Loucy (cell line): ENCODE measurements at regions not wholly inside any gene's neighbourhood (a gene's known extent, or its start where the extent isn't known, plus 50 kb on each side); places are given as distances from the start of the nearest gene placed in this dataset.

ENCODE experiments used
- H2AFZ ChIP-seq: fragments of 200-600 bp; sonication (generic); 2 replicates; pipeline ENCODE4 v1.6.0; 2016; ENCODE audit warnings: antibody characterized with exemption, mild to moderate bottlenecking, low read length, moderate library complexity
- H3F3A ChIP-seq: fragments of 200-600 bp; 2 replicates; pipeline ENCODE4 v1.6.0; 2016; ENCODE audit warnings: antibody characterized with exemption, low read depth, mild to moderate bottlenecking
- H3K27me3 ChIP-seq: fragments of 200-600 bp; sonication (generic); 2 replicates; pipeline ENCODE4 v1.6.1; 2014; ENCODE audit warnings: low read length, mild to moderate bottlenecking; ENCODE audit not compliant: insufficient read depth, poor library complexity, severe bottlenecking
- H3K36me3 ChIP-seq: fragments of 200-600 bp; sonication (generic); 2 replicates; pipeline ENCODE4 v1.6.1; 2016; ENCODE audit warnings: low read length; ENCODE audit not compliant: insufficient read depth
- H3K4me1 ChIP-seq: fragments of 200-600 bp; sonication (generic); 2 replicates; pipeline ENCODE4 v1.5.1; 2014; ENCODE audit warnings: low read length, mild to moderate bottlenecking; ENCODE audit not compliant: insufficient read depth, poor library complexity, severe bottlenecking
- H3K4me2 ChIP-seq: fragments of 200-600 bp; sonication (generic); 2 replicates; pipeline ENCODE4 v1.6.0; 2014; ENCODE audit warnings: antibody characterized with exemption, low read length, low read depth, mild to moderate bottlenecking; ENCODE audit not compliant: poor library complexity, severe bottlenecking
- H3K4me3 ChIP-seq: fragments of 200-600 bp; sonication (generic); 2 replicates; pipeline ENCODE4 v1.5.1; 2014; ENCODE audit warnings: low read length, mild to moderate bottlenecking, mixed read lengths; ENCODE audit not compliant: poor library complexity, severe bottlenecking
- H3K79me2 ChIP-seq: fragments of 200-600 bp; sonication (generic); 2 replicates; pipeline ENCODE4 v1.6.1; 2014; ENCODE audit warnings: low read length; ENCODE audit not compliant: insufficient read depth
- H3K9ac ChIP-seq: fragments of 200-600 bp; sonication (generic); 2 replicates; pipeline ENCODE4 v1.6.0; 2014; ENCODE audit warnings: mild to moderate bottlenecking, low read depth, low read length, moderate library complexity; ENCODE audit not compliant: poor library complexity, severe bottlenecking
- H3K9me2 ChIP-seq: fragments of 200-600 bp; sonication (generic); replicated peaks from 2 replicates; pipeline ENCODE4 v1.6.1; 2016; ENCODE audit warnings: low read depth, low read length, mixed read lengths
- H3K9me3 ChIP-seq: fragments of 200-600 bp; sonication (generic); 2 replicates; pipeline ENCODE4 v1.6.1; 2014; ENCODE audit warnings: mild to moderate bottlenecking, antibody characterized with exemption, low read length, low read depth; ENCODE audit not compliant: insufficient read depth
- H4K20me1 ChIP-seq: fragments of 200-600 bp; sonication (generic); 2 replicates; pipeline ENCODE4 v1.6.0; 2014; ENCODE audit warnings: antibody characterized with exemption, low read length, mild to moderate bottlenecking; ENCODE audit not compliant: insufficient read depth, poor library complexity, severe bottlenecking
- CTCF ChIP-seq: fragments of 200-600 bp; sonication (generic); conservative IDR thresholded peaks from 2 replicates; pipeline ENCODE4 v1.5.1; 2014; ENCODE audit warnings: mild to moderate bottlenecking, antibody characterized with exemption, low read length
- EZH2phosphoT487 ChIP-seq: fragments of 200-600 bp; IDR thresholded peaks from 2 replicates; pipeline ENCODE4 v1.6.1; 2018; ENCODE audit warnings: antibody characterized with exemption, mild to moderate bottlenecking, moderate library complexity, borderline replicate concordance

GRCh38 chr20:22796469-22797077 lies 212.2 kb upstream of the FOXA2 start:
- Histone ChIP-seq H3K4me2 (no peak overlapping the region), H3K9ac (no peak overlapping the region), H3K79me2 (no peaks in the 10 kb centered on the region)

DNA sequence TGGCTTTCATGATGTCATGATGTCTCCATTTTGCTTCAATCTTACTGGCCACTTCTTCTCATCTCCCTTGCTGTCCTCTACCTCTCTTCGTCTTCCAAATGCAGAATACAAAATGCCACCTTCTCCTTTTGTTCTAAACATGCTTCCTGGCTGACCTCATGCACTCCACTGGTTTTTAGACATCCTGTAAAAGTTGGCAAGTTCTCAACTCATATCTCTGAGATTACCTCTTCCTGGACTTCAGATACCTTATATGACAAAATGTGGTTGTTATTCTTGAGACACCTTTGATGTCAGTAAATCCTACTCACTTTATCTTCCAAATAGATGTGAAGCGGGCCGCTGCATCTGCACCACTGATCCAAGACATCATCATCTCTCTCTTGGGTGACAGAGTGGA lies 212.7 kb upstream of the FOXA2 start:
- Histone ChIP-seq H2AFZ (no peak overlapping the region), H3K4me3 (no peak overlapping the region), H3K9me2 (no peaks in the 10 kb centered on the region), H3F3A (no peaks in the 10 kb centered on the region), H3K9ac (no peak overlapping the region), H3K4me2 (no peak overlapping the region), H3K27me3 (no peaks in the 10 kb centered on the region), H3K79me2 (no peaks in the 10 kb centered on the region), H3K4me1 (no peaks in the 10 kb centered on the region), H4K20me1 (no peaks in the 10 kb centered on the region), H3K36me3 (no peaks in the 10 kb centered on the region), H3K9me3 (no peaks in the 10 kb centered on the region)
- no peak for TF ChIP-seq EZH2phosphoT487
- no peak for TF ChIP-seq CTCF

More at GRCh38 chr20:22796469-22797077, 212.2 kb upstream of the FOXA2 start:
- Histone ChIP-seq H3K4me3 (no peak overlapping the region), H2AFZ (no peak overlapping the region), H3K4me1 (no peaks in the 10 kb centered on the region), H3K9me3 (no peaks in the 10 kb centered on the region), H4K20me1 (no peaks in the 10 kb centered on the region), H3K27me3 (no peaks in the 10 kb centered on the region), H3K9me2 (no peaks in the 10 kb centered on the region), H3K36me3 (no peaks in the 10 kb centered on the region), H3F3A (no peaks in the 10 kb centered on the region)
- TF ChIP-seq EZH2phosphoT487 (no peak), CTCF (no peak)

- Histone ChIP-seq H3K9me2 (no peaks in the 10 kb centered on the region), H3K9me3 (no peaks in the 10 kb centered on the region), H3K27me3 (no peaks in the 10 kb centered on the region), H2AFZ (no peak overlapping the region), H3K79me2 (no peaks in the 10 kb centered on the region), H3F3A (no peaks in the 10 kb centered on the region), H3K4me2 (no peak overlapping the region), H3K4me3 (no peak overlapping the region), H3K4me1 (no peaks in the 10 kb centered on the region), H4K20me1 (no peaks in the 10 kb centered on the region), H3K9ac (no peak overlapping the region), H3K36me3 (no peaks in the 10 kb centered on the region)
- no peak for TF ChIP-seq CTCF
- no peak for TF ChIP-seq EZH2phosphoT487
These were observed 215.3 kb upstream of the FOXA2 start for GRCh38 chr20:22799687-22800086.
